ENCODE measurements at regions not wholly inside any gene's neighbourhood (a gene's known extent, or its start where the extent isn't known, plus 50 kb on each side); places are given as distances from the start of the nearest gene placed in this dataset.

DNA sequence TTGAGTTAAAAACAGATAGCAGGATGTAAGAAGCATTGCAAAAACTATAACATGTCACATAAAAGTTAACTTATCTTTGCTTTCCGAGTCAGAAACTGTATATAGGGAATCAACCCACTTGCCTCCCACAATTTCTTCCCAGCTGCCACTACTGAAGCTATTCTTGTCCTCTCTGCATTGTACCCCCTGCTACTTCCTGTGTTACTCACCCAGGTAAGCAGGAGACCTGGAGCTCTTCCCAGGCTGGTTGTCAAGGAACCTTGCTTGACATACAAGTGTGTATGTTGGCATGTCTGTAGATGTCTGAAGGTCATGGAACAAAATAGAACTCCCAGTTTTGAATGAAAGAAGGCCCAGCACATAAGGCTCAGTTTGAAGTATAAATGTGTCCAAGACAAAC lies 74.3 kb upstream of the LRRC4C start:
- TF ChIP-seq CREB1 (IDR thresholded peaks at IDR 0.05; ENCODE audit: low read depth), result no peak
- TF ChIP-seq, protein P1, sequence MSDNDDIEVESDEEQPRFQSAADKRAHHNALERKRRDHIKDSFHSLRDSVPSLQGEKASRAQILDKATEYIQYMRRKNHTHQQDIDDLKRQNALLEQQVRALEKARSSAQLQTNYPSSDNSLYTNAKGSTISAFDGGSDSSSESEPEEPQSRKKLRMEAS (IDR thresholded peaks at IDR 0.05), result no peak
